Muscle of leg (tissue), 3 donors: ENCODE measurements at regions not wholly inside any gene's neighbourhood (a gene's known extent, or its start where the extent isn't known, plus 50 kb on each side); places are given as distances from the start of the nearest gene placed in this dataset.

Experiments
- DNase-seq: peaks from one replicate; pipeline ENCODE4 v3.0.0; 2013
- H3K27ac ChIP-seq: one replicate; pipeline ENCODE4 v1.5.1; 2013; ENCODE audit warnings: mild to moderate bottlenecking, low read length, control low read depth
- H3K27me3 ChIP-seq: one replicate; pipeline ENCODE4 v1.6.1; 2013; ENCODE audit warnings: low read length; ENCODE audit not compliant: control insufficient read depth, insufficient read depth
- H3K36me3 ChIP-seq: one replicate; pipeline ENCODE4 v1.6.1; 2013; ENCODE audit warnings: low read length; ENCODE audit not compliant: control insufficient read depth, insufficient read depth
- H3K4me1 ChIP-seq: one replicate; pipeline ENCODE4 v1.6.1; 2013; ENCODE audit warnings: low read length; ENCODE audit not compliant: control insufficient read depth, insufficient read depth
- H3K4me3 ChIP-seq: one replicate; pipeline ENCODE4 v1.5.1; 2013; ENCODE audit warnings: low read length, control low read depth
- H3K9me3 ChIP-seq: replicated peaks from 2 replicates; pipeline ENCODE4 v1.6.1; 2013; ENCODE audit warnings: low read depth, low read length; ENCODE audit not compliant: control insufficient read depth
- WGBS: methylation state at CpG from one replicate; pipeline ENCODE4 v1.1.5; 2013; ENCODE audit warnings: missing lambda C conversion rate; ENCODE audit not compliant: insufficient coverage; 5-methylcytosine and 5-hydroxymethylcytosine counted together

DNA sequence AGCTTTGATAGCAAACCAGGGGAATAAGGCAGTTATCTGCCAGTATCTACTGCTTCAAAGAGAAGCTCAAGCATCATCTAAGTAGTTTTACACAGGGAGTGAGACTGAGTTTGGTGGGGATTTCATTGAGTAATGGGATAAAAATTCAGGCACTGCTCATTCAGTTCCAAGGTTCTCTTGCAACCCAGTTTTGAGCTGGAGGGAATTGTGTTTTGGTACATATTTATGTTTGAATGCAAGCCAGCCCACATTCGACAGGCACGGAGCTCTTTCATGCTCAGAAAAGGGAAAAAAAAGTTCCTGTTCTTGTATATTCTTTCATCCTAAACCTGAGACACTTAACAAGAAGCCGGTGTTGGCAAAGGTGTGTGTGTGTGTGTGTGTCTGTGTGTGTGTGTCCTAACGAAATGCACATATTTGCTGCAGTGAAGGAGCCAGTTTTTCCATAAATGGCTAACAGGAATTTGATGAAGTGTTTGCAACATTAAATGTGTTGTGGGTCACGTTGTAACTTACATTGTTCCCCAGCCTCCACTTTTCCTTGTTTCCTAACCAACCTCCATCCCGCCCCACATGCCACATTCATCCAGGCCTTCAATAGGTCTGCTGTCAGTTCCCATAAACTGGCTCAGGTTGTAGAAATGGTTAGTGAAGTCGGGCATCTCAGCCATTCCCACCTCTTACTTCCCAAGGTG is 311.1 kb downstream of the TXNL1 start:
- H3K36me3 ChIP-seq = no peaks in the 10 kb centered on the region
- DNase-seq = peak; percentile 71
- no peak overlapping the region for H3K27ac ChIP-seq
- WGBS = no CpG with 5 or more reads among the region's 7 CpGs
- H3K27me3 ChIP-seq = no peaks in the 10 kb centered on the region
- H3K4me1 ChIP-seq = peaks cover 24% of the 10 kb centered on the region
- no peaks in the 10 kb centered on the region for H3K9me3 ChIP-seq
- H3K4me3 ChIP-seq = no peak overlapping the region

- 42% methylated on average over 2 of the region's 3 CpGs for WGBS
- Histone ChIP-seq H3K27me3 (no peaks in the 10 kb centered on the region), H3K36me3 (no peaks in the 10 kb centered on the region), H3K4me3 (no peak overlapping the region), H3K27ac (no peak overlapping the region), H3K9me3 (no peaks in the 10 kb centered on the region), H3K4me1 (peaks cover 31% of the 10 kb centered on the region)
- peak; percentile 50 for DNase-seq
Observed at GRCh38 chr18:56326336-56327072, 311.9 kb downstream of the TXNL1 start.

- no peak overlapping the region for H3K4me3 ChIP-seq
- WGBS = no CpG with 5 or more reads among the region's 4 CpGs
- H3K27ac ChIP-seq = peak overlapping the region; percentile 86
- no peaks in the 10 kb centered on the region for H3K27me3 ChIP-seq
- no peak for DNase-seq
- no peaks in the 10 kb centered on the region for H3K36me3 ChIP-seq
- peaks cover 44% of the 10 kb centered on the region for H3K4me1 ChIP-seq
- no peaks in the 10 kb centered on the region for H3K9me3 ChIP-seq
Observed at GRCh38 chr18:56323673-56324072, 314.7 kb downstream of the TXNL1 start.

DNA sequence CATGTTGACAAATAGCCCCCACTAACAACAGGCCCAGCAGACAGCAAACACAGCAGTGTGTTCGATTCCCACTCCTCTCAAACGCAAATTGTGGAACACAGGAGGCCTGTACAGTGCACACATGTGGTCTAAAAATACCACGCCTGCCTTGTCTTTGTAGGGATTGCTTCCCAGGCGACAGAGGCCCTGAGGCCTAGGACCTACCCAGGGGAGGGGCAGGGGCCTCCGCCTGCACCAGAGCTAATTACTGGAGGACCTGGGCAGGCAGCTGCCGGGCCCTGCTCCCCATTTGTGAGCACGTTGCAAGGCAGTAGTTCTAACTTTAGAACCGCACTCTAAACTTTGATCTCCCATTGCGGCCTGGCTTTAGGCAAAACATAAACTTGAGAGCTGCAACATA is 316.0 kb downstream of the TXNL1 start:
- Histone ChIP-seq H3K4me3 (no peak overlapping the region), H3K27ac (peak overlapping the region; percentile 86), H3K9me3 (no peaks in the 10 kb centered on the region), H3K27me3 (no peaks in the 10 kb centered on the region), H3K4me1 (peaks cover 41% of the 10 kb centered on the region), H3K36me3 (no peaks in the 10 kb centered on the region)
- 53% methylated on average over 5 of the region's 9 CpGs for WGBS
- DNase-seq = peak; percentile 81

- H3K36me3 ChIP-seq = no peaks in the 10 kb centered on the region
- 15% methylated on average over 6 of the region's 8 CpGs for WGBS
- H3K27me3 ChIP-seq = no peaks in the 10 kb centered on the region
- peak overlapping the region; percentile 86 for H3K27ac ChIP-seq
- peaks cover 33% of the 10 kb centered on the region for H3K4me1 ChIP-seq
- no peak overlapping the region for H3K4me3 ChIP-seq
- DNase-seq = peak; percentile 84
- H3K9me3 ChIP-seq = no peaks in the 10 kb centered on the region
Observed at GRCh38 chr18:56321470-56321869, 316.9 kb downstream of the TXNL1 start.

- H3K9me3 ChIP-seq = no peaks in the 10 kb centered on the region
- WGBS = 100% methylated on average over 2 of the region's 3 CpGs
- no peak overlapping the region for H3K4me3 ChIP-seq
- no peaks in the 10 kb centered on the region for H3K27me3 ChIP-seq
- DNase-seq = no peak
- H3K27ac ChIP-seq = no peak overlapping the region
- peaks cover 33% of the 10 kb centered on the region for H3K4me1 ChIP-seq
- H3K36me3 ChIP-seq = no peaks in the 10 kb centered on the region
Observed at GRCh38 chr18:56319953-56320352, 318.4 kb downstream of the TXNL1 start.

- Histone ChIP-seq H3K9me3 (no peaks in the 10 kb centered on the region), H3K36me3 (no peaks in the 10 kb centered on the region), H3K4me3 (no peak overlapping the region), H3K27ac (no peak overlapping the region), H3K27me3 (no peaks in the 10 kb centered on the region), H3K4me1 (peaks cover 23% of the 10 kb centered on the region)
- no CpG with 5 or more reads among the region's 2 CpGs for WGBS
- DNase-seq = no peak
Observed at GRCh38 chr18:56316727-56317126, 321.7 kb downstream of the TXNL1 start.

DNA sequence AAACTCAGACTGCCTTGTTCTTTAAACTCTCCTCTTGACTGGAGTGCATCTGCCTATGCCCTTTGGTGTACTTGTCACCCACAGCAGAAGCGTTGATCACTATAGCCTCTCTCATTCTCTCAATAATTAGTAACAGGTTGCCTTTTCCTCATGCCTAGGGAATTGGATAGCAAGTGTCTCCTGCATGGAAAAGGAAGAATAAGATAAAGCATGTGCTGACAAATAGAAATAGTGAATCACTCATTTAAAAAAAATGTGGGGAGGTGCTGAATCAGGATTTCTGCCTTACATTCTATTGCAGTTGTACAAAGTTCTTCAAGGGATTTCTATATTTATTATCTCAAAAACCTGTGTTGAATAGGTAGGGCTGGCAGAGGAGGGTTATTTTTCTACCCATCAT is 323.0 kb downstream of the TXNL1 start:
- Histone ChIP-seq H3K27me3 (no peaks in the 10 kb centered on the region), H3K9me3 (no peaks in the 10 kb centered on the region), H3K4me1 (peaks cover 11% of the 10 kb centered on the region), H3K27ac (no peak overlapping the region), H3K4me3 (no peak overlapping the region), H3K36me3 (no peaks in the 10 kb centered on the region)
- WGBS = no CpG with 5 or more reads among the region's 1 CpG
- no peak for DNase-seq

DNA sequence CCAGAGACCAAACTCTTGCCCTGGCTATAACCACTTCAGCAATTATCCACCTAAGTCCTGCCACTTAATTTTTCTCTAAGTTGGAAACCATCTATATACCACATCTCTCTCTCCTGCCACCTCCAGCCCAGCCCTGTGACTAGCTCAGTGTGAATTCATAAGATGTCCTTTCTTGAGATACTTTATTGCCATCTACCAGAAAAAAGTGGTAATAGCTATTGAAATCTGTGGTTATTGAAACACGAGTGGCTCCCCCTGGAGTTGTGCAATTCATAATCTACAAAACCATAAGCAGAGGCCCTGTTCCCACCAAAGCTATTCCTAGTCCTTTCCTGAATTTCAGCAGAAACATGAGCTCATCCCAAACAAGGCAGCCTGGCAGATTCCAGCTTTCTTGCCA is 324.0 kb downstream of the TXNL1 start:
- H3K4me3 ChIP-seq = no peak overlapping the region
- no CpG with 5 or more reads among the region's 1 CpG for WGBS
- H3K4me1 ChIP-seq = peaks cover 5% of the 10 kb centered on the region
- H3K36me3 ChIP-seq = no peaks in the 10 kb centered on the region
- H3K9me3 ChIP-seq = no peaks in the 10 kb centered on the region
- H3K27ac ChIP-seq = no peak overlapping the region
- H3K27me3 ChIP-seq = no peaks in the 10 kb centered on the region
- no peak for DNase-seq

GRCh38 chr18:56312551-56313335 is 325.6 kb downstream of the TXNL1 start:
- DNase-seq = peak; percentile 30
- H3K4me3 ChIP-seq = no peak overlapping the region
- no peak overlapping the region for H3K27ac ChIP-seq
- H3K4me1 ChIP-seq = peaks cover 7% of the 10 kb centered on the region
- no peaks in the 10 kb centered on the region for H3K36me3 ChIP-seq
- no peaks in the 10 kb centered on the region for H3K9me3 ChIP-seq
- H3K27me3 ChIP-seq = no peaks in the 10 kb centered on the region
- WGBS = 41% methylated on average over 2 of the region's 5 CpGs
